ENCODE measurements at regions not wholly inside any gene's neighbourhood (a gene's known extent, or its start where the extent isn't known, plus 50 kb on each side); places are given as distances from the start of the nearest gene placed in this dataset.
"Not testable (repeated sequence)": the region's sequence is repeated elsewhere in the genome, so short reads cannot be mapped to it uniquely, and the experiment has no call there.

GRCh38 chr9:40913096-40913719 lies 215.3 kb downstream of the FOXD4L6 start:
- H3K4me3 ChIP-seq (ENCODE audit: low read length in 2 of 2): no peak overlapping the region
- H3K36me3 ChIP-seq (ENCODE audit: control insufficient read depth in 2 of 2, insufficient read depth in 2 of 2, low read length in 1 of 2): no peaks in the 10 kb centered on the region
- no peaks in the 10 kb centered on the region for H3K27me3 ChIP-seq (ENCODE audit: control insufficient read depth in 2 of 2, insufficient read depth in 1 of 2, low read length in 1 of 2)
- 69% methylated on average over 11 of the region's 11 CpGs for WGBS
- peaks cover 11 to 24% of the 10 kb centered on the region in 2 donors for H3K9me3 ChIP-seq (ENCODE audit: control insufficient read depth in 2 of 2, insufficient read depth in 1 of 2, low read length in 1 of 2)
- no peak for DNase-seq (ENCODE audit: low read depth in 6 of 9, low spot score in 9 of 9)
- H3K27ac ChIP-seq (ENCODE audit: low read depth in 1 of 2, low read length in 1 of 2): no peak overlapping the region
- H3K4me1 ChIP-seq (ENCODE audit: control insufficient read depth in 2 of 2, insufficient read depth in 2 of 2, low read length in 2 of 2): no peaks in the 10 kb centered on the region

GRCh38 chr9:40912679-40913078 lies 215.8 kb downstream of the FOXD4L6 start:
- peaks cover 11 to 27% of the 10 kb centered on the region in 2 donors for H3K9me3 ChIP-seq (ENCODE audit: control insufficient read depth in 2 of 2, insufficient read depth in 1 of 2, low read length in 1 of 2)
- H3K4me1 ChIP-seq (ENCODE audit: control insufficient read depth in 2 of 2, insufficient read depth in 2 of 2, low read length in 2 of 2); H3K27me3 ChIP-seq (ENCODE audit: control insufficient read depth in 2 of 2, insufficient read depth in 1 of 2, low read length in 1 of 2); H3K27ac ChIP-seq (ENCODE audit: low read depth in 1 of 2, low read length in 1 of 2); DNase-seq (ENCODE audit: low read depth in 6 of 9, low spot score in 9 of 9); H3K36me3 ChIP-seq (ENCODE audit: control insufficient read depth in 2 of 2, insufficient read depth in 2 of 2, low read length in 1 of 2); H3K4me3 ChIP-seq (ENCODE audit: low read length in 2 of 2): not testable (repeated sequence)
- WGBS: 81% methylated on average over 4 of the region's 4 CpGs

GRCh38 chr9:40911647-40912046 lies 216.8 kb downstream of the FOXD4L6 start:
- H3K36me3 ChIP-seq (ENCODE audit: control insufficient read depth in 2 of 2, insufficient read depth in 2 of 2, low read length in 1 of 2): no peaks in the 10 kb centered on the region
- no peaks in the 10 kb centered on the region for H3K4me1 ChIP-seq (ENCODE audit: control insufficient read depth in 2 of 2, insufficient read depth in 2 of 2, low read length in 2 of 2)
- H3K4me3 ChIP-seq (ENCODE audit: low read length in 2 of 2): no peak overlapping the region
- H3K9me3 ChIP-seq (ENCODE audit: control insufficient read depth in 2 of 2, insufficient read depth in 1 of 2, low read length in 1 of 2): peaks cover 11 to 31% of the 10 kb centered on the region in 2 donors
- no peak for DNase-seq (ENCODE audit: low read depth in 6 of 9, low spot score in 9 of 9)
- no peaks in the 10 kb centered on the region for H3K27me3 ChIP-seq (ENCODE audit: control insufficient read depth in 2 of 2, insufficient read depth in 1 of 2, low read length in 1 of 2)
- no peak overlapping the region for H3K27ac ChIP-seq (ENCODE audit: low read depth in 1 of 2, low read length in 1 of 2)
- 84% methylated on average over 5 of the region's 5 CpGs for WGBS

- H3K36me3 ChIP-seq (ENCODE audit: control insufficient read depth in 2 of 2, insufficient read depth in 2 of 2, low read length in 1 of 2); H3K4me1 ChIP-seq (ENCODE audit: control insufficient read depth in 2 of 2, insufficient read depth in 2 of 2, low read length in 2 of 2); DNase-seq (ENCODE audit: low read depth in 6 of 9, low spot score in 9 of 9); H3K4me3 ChIP-seq (ENCODE audit: low read length in 2 of 2); H3K27ac ChIP-seq (ENCODE audit: low read depth in 1 of 2, low read length in 1 of 2); H3K27me3 ChIP-seq (ENCODE audit: control insufficient read depth in 2 of 2, insufficient read depth in 1 of 2, low read length in 1 of 2): not testable (repeated sequence)
- H3K9me3 ChIP-seq (ENCODE audit: control insufficient read depth in 2 of 2, insufficient read depth in 1 of 2, low read length in 1 of 2): peaks cover 5 to 28% of the 10 kb centered on the region in 2 donors
- WGBS: 80% methylated on average over 8 of the region's 8 CpGs
These were observed 217.5 kb downstream of the FOXD4L6 start for GRCh38 chr9:40910995-40911394.

- H3K27ac ChIP-seq (ENCODE audit: low read depth in 1 of 2, low read length in 1 of 2): no peak overlapping the region
- no peaks in the 10 kb centered on the region for H3K27me3 ChIP-seq (ENCODE audit: control insufficient read depth in 2 of 2, insufficient read depth in 1 of 2, low read length in 1 of 2)
- WGBS: 89% methylated on average over 4 of the region's 4 CpGs
- no peak overlapping the region for H3K4me3 ChIP-seq (ENCODE audit: low read length in 2 of 2)
- no peak for DNase-seq (ENCODE audit: low read depth in 6 of 9, low spot score in 9 of 9)
- no peaks in the 10 kb centered on the region for H3K4me1 ChIP-seq (ENCODE audit: control insufficient read depth in 2 of 2, insufficient read depth in 2 of 2, low read length in 2 of 2)
- no peaks in the 10 kb centered on the region for H3K36me3 ChIP-seq (ENCODE audit: control insufficient read depth in 2 of 2, insufficient read depth in 2 of 2, low read length in 1 of 2)
- H3K9me3 ChIP-seq (ENCODE audit: control insufficient read depth in 2 of 2, insufficient read depth in 1 of 2, low read length in 1 of 2): peaks cover 0 to 21% of the 10 kb centered on the region in 2 donors
These were observed 218.7 kb downstream of the FOXD4L6 start for GRCh38 chr9:40909821-40910220.

- WGBS: 87% methylated on average over 8 of the region's 8 CpGs
- H3K27ac ChIP-seq (ENCODE audit: low read depth in 1 of 2, low read length in 1 of 2); H3K4me1 ChIP-seq (ENCODE audit: control insufficient read depth in 2 of 2, insufficient read depth in 2 of 2, low read length in 2 of 2); DNase-seq (ENCODE audit: low read depth in 6 of 9, low spot score in 9 of 9); H3K27me3 ChIP-seq (ENCODE audit: control insufficient read depth in 2 of 2, insufficient read depth in 1 of 2, low read length in 1 of 2); H3K4me3 ChIP-seq (ENCODE audit: low read length in 2 of 2); H3K36me3 ChIP-seq (ENCODE audit: control insufficient read depth in 2 of 2, insufficient read depth in 2 of 2, low read length in 1 of 2): not testable (repeated sequence)
- peaks cover 0 to 20% of the 10 kb centered on the region in 2 donors for H3K9me3 ChIP-seq (ENCODE audit: control insufficient read depth in 2 of 2, insufficient read depth in 1 of 2, low read length in 1 of 2)
These were observed 219.4 kb downstream of the FOXD4L6 start for GRCh38 chr9:40909111-40909510.

GRCh38 chr9:40907657-40908624 lies 220.5 kb downstream of the FOXD4L6 start:
- no peak for DNase-seq (ENCODE audit: low read depth in 6 of 9, low spot score in 9 of 9)
- WGBS: 78% methylated on average over 15 of the region's 16 CpGs
- H3K4me3 ChIP-seq (ENCODE audit: low read length in 2 of 2): no peak overlapping the region
- H3K36me3 ChIP-seq (ENCODE audit: control insufficient read depth in 2 of 2, insufficient read depth in 2 of 2, low read length in 1 of 2): no peaks in the 10 kb centered on the region
- H3K27ac ChIP-seq (ENCODE audit: low read depth in 1 of 2, low read length in 1 of 2): no peak overlapping the region
- no peaks in the 10 kb centered on the region for H3K27me3 ChIP-seq (ENCODE audit: control insufficient read depth in 2 of 2, insufficient read depth in 1 of 2, low read length in 1 of 2)
- H3K4me1 ChIP-seq (ENCODE audit: control insufficient read depth in 2 of 2, insufficient read depth in 2 of 2, low read length in 2 of 2): no peaks in the 10 kb centered on the region
- H3K9me3 ChIP-seq (ENCODE audit: control insufficient read depth in 2 of 2, insufficient read depth in 1 of 2, low read length in 1 of 2): peaks cover 0 to 17% of the 10 kb centered on the region in 2 donors

GRCh38 chr9:40906879-40907278 lies 221.6 kb downstream of the FOXD4L6 start:
- 71% methylated on average over 5 of the region's 5 CpGs for WGBS
- H3K4me1 ChIP-seq (ENCODE audit: control insufficient read depth in 2 of 2, insufficient read depth in 2 of 2, low read length in 2 of 2): not testable (repeated sequence)
- H3K9me3 ChIP-seq (ENCODE audit: control insufficient read depth in 2 of 2, insufficient read depth in 1 of 2, low read length in 1 of 2): peaks cover 0 to 11% of the 10 kb centered on the region in 2 donors

GRCh38 chr9:40892315-40892714 lies 236.2 kb downstream of the FOXD4L6 start:
- WGBS: 80% methylated on average over 2 of the region's 2 CpGs
- not testable (repeated sequence) for H3K9me3 ChIP-seq (ENCODE audit: control insufficient read depth in 2 of 2, insufficient read depth in 1 of 2, low read length in 1 of 2); H3K27me3 ChIP-seq (ENCODE audit: control insufficient read depth in 2 of 2, insufficient read depth in 1 of 2, low read length in 1 of 2); H3K27ac ChIP-seq (ENCODE audit: low read depth in 1 of 2, low read length in 1 of 2); H3K36me3 ChIP-seq (ENCODE audit: control insufficient read depth in 2 of 2, insufficient read depth in 2 of 2, low read length in 1 of 2); DNase-seq (ENCODE audit: low read depth in 6 of 9, low spot score in 9 of 9); H3K4me3 ChIP-seq (ENCODE audit: low read length in 2 of 2); H3K4me1 ChIP-seq (ENCODE audit: control insufficient read depth in 2 of 2, insufficient read depth in 2 of 2, low read length in 2 of 2)

More at GRCh38 chr9:40906879-40907278, 221.6 kb downstream of the FOXD4L6 start:
- not testable (repeated sequence) for H3K27ac ChIP-seq (ENCODE audit: low read depth in 1 of 2, low read length in 1 of 2); H3K4me3 ChIP-seq (ENCODE audit: low read length in 2 of 2); DNase-seq (ENCODE audit: low read depth in 6 of 9, low spot score in 9 of 9); H3K36me3 ChIP-seq (ENCODE audit: control insufficient read depth in 2 of 2, insufficient read depth in 2 of 2, low read length in 1 of 2); H3K27me3 ChIP-seq (ENCODE audit: control insufficient read depth in 2 of 2, insufficient read depth in 1 of 2, low read length in 1 of 2)

All from thymus (tissue), 11 donors.